ENCODE measurements at regions not wholly inside any gene's neighbourhood (a gene's known extent, or its start where the extent isn't known, plus 50 kb on each side); places are given as distances from the start of the nearest gene placed in this dataset.

DNA sequence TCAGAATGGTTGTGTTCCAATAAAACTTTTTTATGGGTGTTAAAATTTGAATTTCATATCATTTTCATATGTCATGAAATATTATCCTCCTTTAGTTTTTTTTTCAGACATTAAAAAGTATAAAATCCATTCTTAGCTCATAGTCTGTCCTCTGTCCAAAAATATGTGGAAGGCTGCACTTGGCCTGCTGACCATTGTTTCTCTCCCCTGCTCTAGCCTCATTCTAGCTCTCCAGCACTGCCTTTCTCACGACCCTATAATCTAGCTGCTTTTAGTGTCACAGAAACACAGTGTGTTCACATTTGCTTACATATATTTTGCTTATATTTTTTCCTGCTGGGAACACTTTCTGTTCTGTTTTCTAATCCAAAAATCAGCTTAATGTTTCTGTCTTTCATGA lies 165.0 kb upstream of the ANK2 start:
- ATAC-seq, result no peak
- TF ChIP-seq ZC3H10 (CRISPR knock-in tag; IDR thresholded peaks at IDR 0.05) (no peak), GLIS3 (CRISPR knock-in tag; IDR thresholded peaks at IDR 0.05) (no peak), ZFP30 (CRISPR knock-in tag; IDR thresholded peaks at IDR 0.05) (no peak), ZNF70 (CRISPR knock-in tag; IDR thresholded peaks at IDR 0.05) (no peak), ZNF8 (CRISPR knock-in tag; IDR thresholded peaks at IDR 0.05) (no peak), CSRNP3 (CRISPR knock-in tag; IDR thresholded peaks at IDR 0.05) (no peak), PATZ1 (CRISPR knock-in tag; IDR thresholded peaks at IDR 0.05; ENCODE audit: borderline replicate concordance) (no peak), ZNF565 (CRISPR knock-in tag; conservative IDR thresholded peaks at IDR 0.05; ENCODE audit: low read depth) (no peak), ISL1 (CRISPR knock-in tag; IDR thresholded peaks at IDR 0.05) (no peak), OSR1 (CRISPR knock-in tag; IDR thresholded peaks at IDR 0.05) (no peak), SNAI2 (CRISPR knock-in tag; IDR thresholded peaks at IDR 0.05) (no peak), RARB (CRISPR knock-in tag; IDR thresholded peaks at IDR 0.05) (no peak), ARNTL (CRISPR knock-in tag; IDR thresholded peaks at IDR 0.05; ENCODE audit: borderline replicate concordance, low read depth) (no peak)

DNA sequence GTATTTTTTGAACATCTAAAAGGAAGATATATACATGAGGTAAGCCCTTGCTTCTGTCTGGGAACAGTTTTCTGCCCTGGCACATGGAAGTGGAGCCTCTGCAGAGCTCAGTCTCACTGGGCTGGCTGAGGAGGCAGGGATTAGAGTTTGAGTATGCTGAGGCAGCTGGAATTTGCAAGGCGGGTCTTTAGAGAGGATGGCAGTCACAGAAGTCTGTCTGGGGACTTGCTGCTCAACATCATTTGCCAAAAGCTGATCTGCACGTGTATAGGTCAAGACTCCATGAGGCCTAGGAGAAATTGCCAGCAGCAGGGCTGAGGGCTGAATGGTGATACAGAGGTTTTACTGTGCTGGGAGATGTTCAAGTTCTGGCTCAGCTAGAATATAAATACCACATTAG lies 163.6 kb upstream of the ANK2 start:
- ATAC-seq, result no peak
- TF ChIP-seq BACH2 (CRISPR knock-in tag; IDR thresholded peaks at IDR 0.05; ENCODE audit: borderline replicate concordance) (no peak), GLIS3 (CRISPR knock-in tag; IDR thresholded peaks at IDR 0.05) (no peak), ZNF8 (CRISPR knock-in tag; IDR thresholded peaks at IDR 0.05) (no peak), CREB5 (CRISPR knock-in tag; IDR thresholded peaks at IDR 0.05; ENCODE audit: low read depth) (no peak), ESRRG (CRISPR knock-in tag; IDR thresholded peaks at IDR 0.05) (no peak), PPARA (CRISPR knock-in tag; IDR thresholded peaks at IDR 0.05; ENCODE audit: borderline replicate concordance) (no peak), ZFP30 (CRISPR knock-in tag; IDR thresholded peaks at IDR 0.05) (no peak), CSRNP3 (CRISPR knock-in tag; IDR thresholded peaks at IDR 0.05) (no peak), PATZ1 (CRISPR knock-in tag; IDR thresholded peaks at IDR 0.05; ENCODE audit: borderline replicate concordance) (no peak), ISL1 (CRISPR knock-in tag; IDR thresholded peaks at IDR 0.05) (no peak), POU6F1 (CRISPR knock-in tag; IDR thresholded peaks at IDR 0.05; ENCODE audit: borderline replicate concordance, low read depth) (no peak), TOX (CRISPR knock-in tag; IDR thresholded peaks at IDR 0.05; ENCODE audit: borderline replicate concordance) (no peak), ZNF565 (CRISPR knock-in tag; conservative IDR thresholded peaks at IDR 0.05; ENCODE audit: low read depth) (no peak), ZNF70 (CRISPR knock-in tag; IDR thresholded peaks at IDR 0.05) (no peak), TSHZ2 (CRISPR knock-in tag; IDR thresholded peaks at IDR 0.05) (no peak), ARNTL (CRISPR knock-in tag; IDR thresholded peaks at IDR 0.05; ENCODE audit: borderline replicate concordance, low read depth) (no peak), ZFP3 (CRISPR knock-in tag; IDR thresholded peaks at IDR 0.05) (no peak), OSR1 (CRISPR knock-in tag; IDR thresholded peaks at IDR 0.05) (no peak), SNAI2 (CRISPR knock-in tag; IDR thresholded peaks at IDR 0.05) (no peak)
